ENCODE measurements at regions not wholly inside any gene's neighbourhood (a gene's known extent, or its start where the extent isn't known, plus 50 kb on each side); places are given as distances from the start of the nearest gene placed in this dataset.

- Histone ChIP-seq H3K4me3 (no peak overlapping the region), H3K36me3 (replicated peaks) (no peaks in the 10 kb centered on the region), H3K27me3 (ENCODE audit: low read depth) (no peaks in the 10 kb centered on the region), H3K9me3 (no peaks in the 10 kb centered on the region), H3K4me1 (peaks cover 36% of the 10 kb centered on the region)
- DNase-seq (ENCODE audit: low spot score in 2 of 2): no peak
- in situ Hi-C loops (cut with MboI; ENCODE audit: low sequenced_read_pairs): no loop called here
Measured at GRCh38 chr10:63919575-63920279, 398.5 kb downstream of the REEP3 start.

GRCh38 chr10:63920926-63921325, 399.7 kb downstream of the REEP3 start:
- Histone ChIP-seq H3K9me3 (no peaks in the 10 kb centered on the region), H3K27me3 (ENCODE audit: low read depth) (no peaks in the 10 kb centered on the region), H3K36me3 (replicated peaks) (no peaks in the 10 kb centered on the region), H3K4me1 (peaks cover 36% of the 10 kb centered on the region), H3K4me3 (no peak overlapping the region)
- no peak for DNase-seq (ENCODE audit: low spot score in 2 of 2)
- in situ Hi-C loops (cut with MboI; ENCODE audit: low sequenced_read_pairs): no loop called here

- Histone ChIP-seq H3K4me3 (no peak overlapping the region), H3K36me3 (replicated peaks) (no peaks in the 10 kb centered on the region), H3K9me3 (no peaks in the 10 kb centered on the region), H3K4me1 (peaks cover 27% of the 10 kb centered on the region), H3K27me3 (ENCODE audit: low read depth) (no peaks in the 10 kb centered on the region)
- in situ Hi-C loops (cut with MboI; ENCODE audit: low sequenced_read_pairs): no loop called here
- peak; percentile 29 for DNase-seq (ENCODE audit: low spot score in 2 of 2)
Measured at GRCh38 chr10:63921908-63922467, 400.8 kb downstream of the REEP3 start.

- H3K27me3 ChIP-seq (ENCODE audit: low read depth): no peaks in the 10 kb centered on the region
- no peak overlapping the region for H3K4me3 ChIP-seq
- H3K36me3 ChIP-seq (replicated peaks): no peaks in the 10 kb centered on the region
- peak; percentile 18 to 32 for DNase-seq (ENCODE audit: low spot score in 2 of 2)
- H3K9me3 ChIP-seq: no peaks in the 10 kb centered on the region
- in situ Hi-C loops (cut with MboI; ENCODE audit: low sequenced_read_pairs): no loop called here
- peaks cover 20% of the 10 kb centered on the region for H3K4me1 ChIP-seq
Measured at GRCh38 chr10:63922468-63923284, 401.5 kb downstream of the REEP3 start.

GRCh38 chr10:63929831-63930467, 408.7 kb downstream of the REEP3 start:
- Histone ChIP-seq H3K36me3 (replicated peaks) (no peaks in the 10 kb centered on the region), H3K4me1 (0 out of 2 replicates have a peak, but pooled peaks cover 2% of the 10 kb centered on the region), H3K4me3 (no peak overlapping the region), H3K9me3 (no peaks in the 10 kb centered on the region), H3K27me3 (ENCODE audit: low read depth) (no peaks in the 10 kb centered on the region)
- DNase-seq (ENCODE audit: low spot score in 2 of 2): peak in 1 of 2 experiments; percentile 61
- in situ Hi-C loops (cut with MboI; ENCODE audit: low sequenced_read_pairs): no loop called here

GRCh38 chr10:63930584-63930983, 409.4 kb downstream of the REEP3 start:
- H3K27me3 ChIP-seq (ENCODE audit: low read depth): no peaks in the 10 kb centered on the region
- no peak for DNase-seq (ENCODE audit: low spot score in 2 of 2)
- H3K36me3 ChIP-seq (replicated peaks): no peaks in the 10 kb centered on the region
- H3K4me1 ChIP-seq: 0 out of 2 replicates have a peak, but pooled peaks cover 2% of the 10 kb centered on the region
- H3K9me3 ChIP-seq: no peaks in the 10 kb centered on the region
- no peak overlapping the region for H3K4me3 ChIP-seq
- in situ Hi-C loops (cut with MboI; ENCODE audit: low sequenced_read_pairs): no loop called here

GRCh38 chr10:63935705-63936104, 414.5 kb downstream of the REEP3 start:
- no peaks in the 10 kb centered on the region for H3K36me3 ChIP-seq (replicated peaks)
- DNase-seq (ENCODE audit: low spot score in 2 of 2): peak in 1 of 2 experiments; percentile 71
- in situ Hi-C loops (cut with MboI; ENCODE audit: low sequenced_read_pairs): loop anchor here (5.0 kb wide), 1 partner anchor 37 kb away; no protein-coding TSS in a partner anchor

GRCh38 chr10:63940277-63940922, 419.2 kb downstream of the REEP3 start:
- in situ Hi-C loops (cut with MboI; ENCODE audit: low sequenced_read_pairs): no loop called here
- peak; percentile 81 to 99 for DNase-seq (ENCODE audit: low spot score in 2 of 2)

More at GRCh38 chr10:63935705-63936104, 414.5 kb downstream of the REEP3 start:
- Histone ChIP-seq H3K9me3 (no peaks in the 10 kb centered on the region), H3K27me3 (ENCODE audit: low read depth) (no peaks in the 10 kb centered on the region), H3K4me1 (peaks cover 21% of the 10 kb centered on the region), H3K4me3 (no peak overlapping the region)

GRCh38 chr10:63964406-63964805, 443.2 kb downstream of the REEP3 start:
- H3K4me1 ChIP-seq: no peaks in the 10 kb centered on the region
- H3K36me3 ChIP-seq (replicated peaks): no peaks in the 10 kb centered on the region
- peaks cover 6% of the 10 kb centered on the region; the same call in 1 of the 2 replicates for H3K9me3 ChIP-seq
- no peak overlapping the region for H3K4me3 ChIP-seq
- no peaks in the 10 kb centered on the region for H3K27me3 ChIP-seq (ENCODE audit: low read depth)
- no peak for DNase-seq (ENCODE audit: low spot score in 2 of 2)
- in situ Hi-C loops (cut with MboI; ENCODE audit: low sequenced_read_pairs): no loop called here

More at GRCh38 chr10:63940277-63940922, 419.2 kb downstream of the REEP3 start:
- no peak overlapping the region for H3K4me3 ChIP-seq
- peaks cover 30% of the 10 kb centered on the region for H3K4me1 ChIP-seq
- H3K36me3 ChIP-seq (replicated peaks): no peaks in the 10 kb centered on the region
- H3K9me3 ChIP-seq: no peaks in the 10 kb centered on the region
- H3K27me3 ChIP-seq (ENCODE audit: low read depth): no peaks in the 10 kb centered on the region

- in situ Hi-C loops (cut with MboI; ENCODE audit: low sequenced_read_pairs): no loop called here
- no peaks in the 10 kb centered on the region for H3K36me3 ChIP-seq (replicated peaks)
- H3K4me3 ChIP-seq: no peak overlapping the region
- no peaks in the 10 kb centered on the region for H3K4me1 ChIP-seq
- no peaks in the 10 kb centered on the region for H3K27me3 ChIP-seq (ENCODE audit: low read depth)
- DNase-seq (ENCODE audit: low spot score in 2 of 2): no peak
- H3K9me3 ChIP-seq: no peaks in the 10 kb centered on the region
Measured at GRCh38 chr10:63965846-63966245, 444.6 kb downstream of the REEP3 start.

- H3K36me3 ChIP-seq (replicated peaks): no peaks in the 10 kb centered on the region
- in situ Hi-C loops (cut with MboI; ENCODE audit: low sequenced_read_pairs): loop anchor here (5.0 kb wide), 1 partner anchor 36 kb away; no protein-coding TSS in a partner anchor
- no peak overlapping the region for H3K4me3 ChIP-seq
- no peak for DNase-seq (ENCODE audit: low spot score in 2 of 2)
- no peaks in the 10 kb centered on the region for H3K9me3 ChIP-seq
- H3K27me3 ChIP-seq (ENCODE audit: low read depth): no peaks in the 10 kb centered on the region
- H3K4me1 ChIP-seq: no peaks in the 10 kb centered on the region; the same call in 1 of the 2 replicates
Measured at GRCh38 chr10:63972949-63973827, 452.0 kb downstream of the REEP3 start.

- Histone ChIP-seq H3K4me1 (no peaks in the 10 kb centered on the region; the same call in 1 of the 2 replicates), H3K27me3 (ENCODE audit: low read depth) (no peaks in the 10 kb centered on the region), H3K4me3 (no peak overlapping the region), H3K36me3 (replicated peaks) (no peaks in the 10 kb centered on the region), H3K9me3 (no peaks in the 10 kb centered on the region)
- in situ Hi-C loops (cut with MboI; ENCODE audit: low sequenced_read_pairs): loop anchor here (5.0 kb wide), 1 partner anchor 109 kb away; no protein-coding TSS in a partner anchor
- peak; percentile 56 to 88 for DNase-seq (ENCODE audit: low spot score in 2 of 2)
Measured at GRCh38 chr10:63976538-63976937, 455.3 kb downstream of the REEP3 start.

Data from HAP-1 (cell line).